GM19351 (cell line): ENCODE measurements at regions not wholly inside any gene's neighbourhood (a gene's known extent, or its start where the extent isn't known, plus 50 kb on each side); places are given as distances from the start of the nearest gene placed in this dataset.

Source experiments
- ATAC-seq: cut with Tn5 transposase; IDR thresholded peaks from one replicate; pipeline ENCODE4 v1.9.1; 2021; ENCODE audit warnings: mild to moderate bottlenecking, moderate library complexity; ENCODE audit not compliant: unreplicated experiment

GRCh38 chr9:121598965-121599871, 52.2 kb upstream of the DAB2IP start:
- ATAC-seq: no peak

GRCh38 chr9:121599872-121600585, 51.4 kb upstream of the DAB2IP start:
- ATAC-seq: no peak

DNA sequence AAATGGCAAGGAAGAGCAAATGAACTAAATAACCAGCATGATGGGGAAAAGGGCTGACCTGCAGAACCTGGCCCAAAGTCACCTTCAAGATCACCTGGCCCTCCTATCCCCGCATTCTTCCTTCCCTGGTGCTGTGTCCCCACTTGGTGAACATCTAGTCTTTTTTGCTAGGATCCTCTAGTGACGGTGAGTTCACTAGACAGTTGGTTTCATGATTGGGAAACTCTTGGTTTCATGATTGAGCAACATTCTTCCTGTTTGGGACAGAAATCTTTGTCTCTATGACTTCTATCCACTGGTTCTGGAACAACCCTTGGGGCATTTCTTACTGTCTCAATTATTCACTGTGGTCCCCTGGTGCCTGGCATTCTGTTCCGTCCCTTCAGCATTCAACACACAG, 50.2 kb upstream of the DAB2IP start:
- no peak for ATAC-seq
